GM19351 (cell line): ENCODE measurements at regions not wholly inside any gene's neighbourhood (a gene's known extent, or its start where the extent isn't known, plus 50 kb on each side); places are given as distances from the start of the nearest gene placed in this dataset.
"Not testable (repeated sequence)": the region's sequence is repeated elsewhere in the genome, so short reads cannot be mapped to it uniquely, and the experiment has no call there.

Experiments
- ATAC-seq: cut with Tn5 transposase; IDR thresholded peaks from one replicate; pipeline ENCODE4 v1.9.1; 2021; ENCODE audit warnings: mild to moderate bottlenecking, moderate library complexity; ENCODE audit not compliant: unreplicated experiment

- ATAC-seq = not testable (repeated sequence)
Observed at GRCh38 chr6:166846446-166847142, 109.8 kb downstream of the RNASET2 start.

GRCh38 chr6:166842607-166843006 lies 113.7 kb downstream of the RNASET2 start:
- ATAC-seq = no peak

GRCh38 chr6:166841216-166841615 lies 115.1 kb downstream of the RNASET2 start:
- ATAC-seq = no peak

GRCh38 chr6:166839569-166839968 lies 116.8 kb downstream of the RNASET2 start:
- no peak for ATAC-seq

DNA sequence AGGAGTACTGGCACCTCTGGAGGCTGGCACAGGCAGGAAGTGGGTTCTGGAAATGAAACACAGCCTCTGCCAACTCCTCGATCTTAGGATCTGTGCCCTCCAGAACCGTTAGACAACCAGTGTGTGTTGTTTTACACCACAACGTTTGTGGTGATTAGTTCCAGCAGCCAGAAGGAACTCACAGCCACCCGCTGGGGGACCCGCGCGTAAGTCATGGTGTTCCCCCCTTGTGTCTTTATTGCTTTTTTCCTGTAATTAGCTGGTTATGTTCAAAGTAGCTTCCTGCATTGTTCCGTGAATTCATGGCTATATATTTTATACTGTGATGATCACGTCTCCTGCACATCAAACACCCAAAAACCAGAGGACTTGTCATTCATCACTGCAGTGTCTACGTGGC lies 117.4 kb downstream of the RNASET2 start:
- ATAC-seq = no peak

DNA sequence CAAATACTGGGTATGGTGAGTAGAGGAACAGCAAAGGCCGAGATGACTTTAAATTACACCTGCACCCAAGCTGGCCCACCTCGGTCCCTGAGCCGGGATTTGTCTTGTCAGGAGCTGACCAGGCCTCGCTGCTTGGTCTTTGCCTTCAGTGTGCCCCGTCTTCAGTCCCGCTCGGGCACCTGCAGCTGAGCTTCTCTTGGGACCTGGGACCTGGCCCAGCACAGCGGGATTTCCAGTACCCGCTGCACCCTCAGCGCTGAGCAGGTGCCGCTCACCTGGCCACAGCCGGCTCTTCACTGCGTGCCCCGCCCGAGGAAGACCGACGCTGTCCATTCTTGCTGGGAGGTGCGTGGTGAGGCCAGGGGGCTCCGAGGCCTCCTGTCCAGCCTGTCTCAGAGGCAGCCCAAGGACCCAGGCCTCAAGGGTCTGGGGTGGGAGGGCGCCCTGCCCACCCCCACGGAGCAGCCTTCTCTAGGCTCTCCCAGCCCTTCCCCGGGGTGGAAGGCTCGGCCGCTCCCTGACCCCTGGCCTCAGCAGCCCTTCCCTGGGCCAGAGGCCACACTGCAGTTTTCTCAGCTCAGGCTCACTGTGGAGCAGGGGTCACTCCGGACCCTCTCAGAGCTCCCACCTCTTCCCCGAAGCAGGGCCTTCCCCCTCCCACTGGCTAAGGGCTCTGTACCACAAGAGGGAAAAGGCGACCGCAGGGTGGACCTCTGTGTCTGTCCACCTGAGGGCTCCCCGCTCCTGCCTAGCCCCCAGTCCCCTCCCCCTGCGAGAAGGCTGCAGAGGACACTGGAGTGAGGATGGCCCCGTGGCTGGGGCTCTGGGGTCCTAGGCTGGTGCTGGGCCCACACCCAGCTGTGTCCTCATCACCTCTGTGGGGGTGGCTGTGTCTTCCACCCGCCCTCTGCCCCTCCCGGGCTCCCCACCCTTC lies 119.3 kb downstream of the RNASET2 start:
- no peak for ATAC-seq

GRCh38 chr6:166834049-166834448 lies 122.3 kb downstream of the RNASET2 start:
- no peak for ATAC-seq

- ATAC-seq = peak; percentile 18
Observed at GRCh38 chr6:166830891-166831363, 125.4 kb downstream of the RNASET2 start.

- ATAC-seq = peak; percentile 90
Observed at GRCh38 chr6:166830185-166830890, 126.0 kb downstream of the RNASET2 start.

DNA sequence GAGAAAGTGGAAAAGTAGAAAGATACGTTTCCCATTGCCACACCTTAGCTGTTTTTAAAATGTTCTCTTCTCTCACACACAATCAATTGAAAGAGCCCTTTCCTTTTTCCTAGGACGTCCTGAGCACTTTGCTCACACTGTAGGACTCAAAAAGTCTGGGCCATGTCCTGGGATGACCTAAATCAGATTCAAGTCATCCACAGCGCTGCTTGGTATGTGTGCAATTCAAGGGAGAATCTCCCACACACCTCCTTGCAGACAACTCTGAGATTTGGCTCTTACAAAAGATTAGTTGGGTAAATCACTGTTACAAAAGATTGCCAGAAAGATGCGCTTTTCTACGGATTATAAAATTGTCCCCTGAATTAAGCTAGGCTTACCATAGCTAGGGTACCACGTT lies 130.1 kb downstream of the RNASET2 start:
- ATAC-seq = no peak

DNA sequence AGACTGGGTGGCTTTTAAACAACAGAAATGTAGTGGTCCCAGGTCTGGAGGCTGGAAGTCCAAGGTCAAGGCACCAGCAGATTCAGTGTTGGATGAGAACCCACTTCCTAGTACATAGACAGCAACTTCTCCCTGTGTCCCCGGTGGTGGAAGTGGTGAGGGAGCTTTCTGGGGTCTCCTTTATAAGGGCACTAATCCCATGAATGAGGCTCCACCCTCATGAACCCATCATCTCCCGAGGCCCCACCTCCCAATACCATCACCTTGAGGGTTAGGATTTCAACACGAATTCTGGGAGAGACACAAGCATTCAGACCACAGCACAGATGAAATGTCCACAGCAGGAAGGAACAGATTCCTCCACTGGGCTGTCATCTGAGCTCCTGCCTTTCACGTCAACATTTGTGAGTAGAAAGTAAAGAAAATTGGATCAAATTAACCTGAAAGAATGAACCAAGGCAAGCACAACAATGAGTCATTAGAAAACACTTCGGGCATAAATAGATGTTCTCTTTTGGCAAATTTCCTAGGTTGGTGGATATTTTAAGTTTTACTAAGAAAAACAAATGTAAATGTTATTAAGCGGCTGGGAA lies 130.7 kb downstream of the RNASET2 start:
- no peak for ATAC-seq

DNA sequence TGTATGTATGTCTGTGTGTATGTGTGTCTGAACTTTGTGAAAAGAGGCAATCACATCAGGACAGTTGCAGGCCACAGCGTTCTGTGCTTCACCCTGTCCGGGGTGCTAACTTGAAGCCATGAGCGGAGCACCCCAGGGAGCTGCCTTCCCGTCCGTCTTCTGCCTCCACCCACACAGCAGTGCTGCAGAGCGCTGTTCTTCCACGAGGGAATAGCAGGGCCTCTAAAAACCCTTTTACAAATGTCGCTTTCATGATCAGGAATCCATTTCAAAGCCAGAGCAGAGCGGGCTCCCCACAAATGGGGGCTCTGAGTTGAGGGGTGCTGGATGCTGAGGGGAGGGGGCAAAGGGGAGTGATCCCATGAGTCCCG lies 131.5 kb downstream of the RNASET2 start:
- ATAC-seq = no peak

DNA sequence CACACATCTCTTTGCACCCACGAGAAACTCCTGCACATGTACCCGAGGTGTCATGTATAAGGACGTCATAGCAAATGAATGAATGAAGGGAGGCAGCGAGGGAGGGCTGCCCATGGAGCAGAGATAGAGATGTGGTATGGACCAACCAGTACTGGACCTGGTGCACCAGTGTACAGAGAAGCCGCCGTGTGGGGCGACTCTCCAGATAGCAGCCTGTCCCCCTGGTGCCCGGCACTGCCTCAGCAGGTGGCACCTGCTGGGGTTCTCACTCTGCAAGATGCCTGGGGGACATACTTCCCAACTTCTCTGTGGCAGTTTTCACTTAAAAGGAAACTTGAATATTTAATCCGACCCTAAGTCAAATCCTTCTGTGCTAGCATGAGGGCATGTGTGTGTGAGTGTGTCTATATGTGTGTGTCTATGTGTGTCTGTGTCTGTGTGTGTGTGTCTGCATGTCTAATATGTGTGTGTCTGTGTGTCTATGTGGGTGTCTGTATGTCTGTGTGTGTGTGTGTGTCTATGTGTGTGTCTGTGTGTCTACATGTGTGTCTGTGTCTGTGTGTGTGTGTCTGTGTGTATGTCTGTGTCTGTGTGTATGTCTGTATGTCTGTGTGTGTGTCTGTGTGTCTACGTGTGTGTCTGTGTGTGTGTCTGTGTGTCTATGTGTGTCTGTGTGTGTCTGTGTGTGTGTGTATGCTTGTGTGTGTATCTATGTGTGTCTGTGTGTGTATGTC lies 132.0 kb downstream of the RNASET2 start:
- no peak for ATAC-seq

DNA sequence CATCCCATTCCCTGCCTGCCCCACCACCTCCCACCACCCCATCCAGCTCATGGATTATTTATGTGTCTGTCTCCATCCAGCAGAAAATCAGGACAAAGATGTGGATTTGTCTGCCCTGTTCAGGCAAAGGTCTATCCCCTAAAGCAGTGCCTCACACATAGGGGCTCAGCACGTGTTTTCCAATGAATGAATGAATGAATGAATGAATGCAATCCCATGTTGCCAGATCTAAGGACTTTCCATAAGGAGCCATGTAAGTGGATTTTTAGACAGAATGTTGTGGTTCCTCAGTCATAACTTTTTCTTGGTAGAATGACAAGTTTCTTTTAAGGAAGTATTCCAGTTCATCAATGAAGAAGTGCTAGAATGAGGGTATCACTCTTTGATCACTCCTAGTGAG lies 133.7 kb downstream of the RNASET2 start:
- ATAC-seq = no peak

DNA sequence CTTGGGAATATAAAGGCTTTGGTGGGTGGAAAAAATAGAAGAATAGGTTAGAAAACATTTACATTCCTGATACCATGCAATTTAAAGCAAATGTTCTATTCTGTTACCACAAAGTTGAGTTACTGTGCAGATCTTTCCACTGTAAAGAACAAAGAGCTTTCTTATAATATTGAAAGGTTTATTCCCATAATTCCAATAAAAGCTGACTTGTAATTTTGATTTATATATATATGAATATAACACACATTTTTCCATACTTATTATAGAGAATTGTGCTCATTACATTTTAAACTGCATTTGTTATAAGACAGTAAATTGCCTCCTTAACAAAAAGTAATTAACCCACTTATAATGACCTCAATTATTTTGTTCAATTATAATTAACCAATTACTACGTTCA lies 135.9 kb downstream of the RNASET2 start:
- no peak for ATAC-seq

DNA sequence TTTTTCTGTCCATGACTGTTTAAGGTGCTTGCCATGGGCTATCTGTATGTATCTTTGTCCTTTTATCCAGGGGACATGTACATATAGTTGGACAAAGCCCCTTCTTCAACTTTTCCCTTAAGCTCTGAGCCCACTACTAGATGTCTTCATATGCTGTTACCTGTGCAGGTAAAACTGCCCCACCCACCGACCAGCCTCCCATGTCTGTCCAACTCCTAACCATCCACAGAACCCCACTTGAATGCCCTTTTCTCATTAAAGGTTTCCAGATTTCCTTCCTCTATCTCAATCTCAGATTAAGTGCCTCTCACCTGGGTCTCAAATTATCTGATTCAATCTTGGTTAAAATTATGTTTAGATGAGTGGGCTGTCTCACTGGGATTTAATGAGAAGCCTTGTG lies 136.3 kb downstream of the RNASET2 start:
- ATAC-seq = no peak

DNA sequence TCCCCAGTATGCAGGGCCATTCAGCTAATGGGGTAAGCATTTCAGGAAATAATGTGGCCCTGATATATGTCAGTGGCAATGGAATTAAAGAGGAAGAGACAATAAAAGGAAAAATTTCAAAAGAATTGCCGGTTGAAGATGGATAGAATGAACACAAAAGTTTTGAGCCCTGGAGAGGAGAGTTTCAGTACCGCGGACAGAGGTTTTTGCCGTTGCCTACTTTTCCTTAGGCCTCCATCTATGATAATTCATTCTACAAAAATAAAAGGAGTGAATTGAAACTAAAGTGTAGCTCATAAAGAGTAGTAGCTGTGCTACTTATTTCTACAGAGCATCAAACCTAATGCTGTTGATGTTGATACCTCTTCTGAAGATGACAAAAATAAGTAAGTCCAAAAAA lies 140.7 kb downstream of the RNASET2 start:
- no peak for ATAC-seq

DNA sequence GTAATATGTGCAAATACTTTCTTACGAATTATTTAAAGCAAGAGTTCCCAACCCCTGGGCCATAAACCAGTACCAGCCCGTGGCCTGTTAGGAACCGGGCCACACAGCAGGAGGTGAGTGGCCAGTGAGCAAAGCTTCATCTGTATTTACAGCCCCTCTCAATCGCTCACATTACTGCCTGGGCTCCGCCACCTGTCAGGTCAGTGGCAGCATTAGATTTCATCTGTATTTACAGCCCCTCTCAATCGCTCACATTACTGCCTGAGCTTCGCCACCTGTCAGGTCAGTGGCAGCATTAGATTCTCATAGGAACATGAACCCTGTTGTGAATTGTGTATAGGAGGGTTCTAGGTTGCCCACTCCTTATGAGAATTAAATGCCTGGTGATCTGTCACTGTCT lies 142.0 kb downstream of the RNASET2 start:
- ATAC-seq = no peak

DNA sequence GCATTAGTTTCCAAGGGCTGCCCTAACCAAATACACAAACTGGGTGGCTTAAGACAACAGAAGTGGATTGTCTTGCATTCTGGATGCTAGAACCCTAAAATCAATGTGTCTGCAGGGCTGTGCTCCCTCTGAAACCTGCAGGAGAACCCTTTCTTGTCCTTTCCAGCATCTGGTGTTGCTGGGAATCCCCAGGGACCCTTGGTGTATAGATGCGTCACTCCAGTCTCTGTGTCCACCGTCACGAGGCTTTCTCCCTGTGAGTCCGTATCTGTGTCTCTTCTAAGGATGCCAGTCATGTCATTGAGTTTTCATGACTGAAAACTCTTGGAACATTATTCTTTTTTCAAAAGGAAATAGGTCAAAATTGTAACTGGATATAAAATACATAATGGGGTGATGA lies 142.9 kb downstream of the RNASET2 start:
- ATAC-seq = no peak

DNA sequence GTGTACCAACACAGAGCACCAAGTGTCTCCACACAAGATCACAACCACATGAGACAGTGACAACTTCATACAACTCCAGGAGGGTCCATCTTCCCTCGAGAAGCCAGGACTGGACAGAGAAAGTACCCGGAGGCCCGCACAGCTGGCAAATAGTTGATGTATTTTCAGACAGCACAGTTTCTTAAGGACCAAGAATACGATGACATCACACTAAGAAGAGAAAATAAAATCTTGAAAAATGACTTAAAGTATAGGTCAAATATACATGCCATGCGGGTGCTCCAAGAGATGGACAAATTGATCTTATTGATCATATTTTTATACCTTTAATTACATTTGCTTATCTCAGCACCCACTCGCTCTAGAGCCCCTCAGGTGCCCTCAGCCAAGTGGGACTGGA lies 145.5 kb downstream of the RNASET2 start:
- ATAC-seq = no peak
